SK-N-MC (cell line): ENCODE measurements at regions not wholly inside any gene's neighbourhood (a gene's known extent, or its start where the extent isn't known, plus 50 kb on each side); places are given as distances from the start of the nearest gene placed in this dataset.

ENCODE experiments used
- FOXP2 ChIP-seq: optimal IDR thresholded peaks from 2 replicates; pipeline ENCODE3; 2011; ENCODE audit warnings: mild to moderate bottlenecking, moderate library complexity; ENCODE audit not compliant: insufficient read depth; ENCODE audit errors: extremely low read length, control extremely low read depth
- POLR2AphosphoS5 ChIP-seq: IDR thresholded peaks from 2 replicates; pipeline ENCODE4 v1.6.1; 2012; ENCODE audit warnings: mild to moderate bottlenecking, low read depth, low read length, borderline replicate concordance

GRCh38 chr1:5505944-5506343 lies 486.3 kb downstream of the NPHP4 start:
- TF ChIP-seq POLR2AphosphoS5 (no peak), FOXP2 (no peak)
